T-helper 1 cell treated with Interleukin-12 subunit alpha and Interleukin-12 subunit beta and Interleukin-4 antibody, amounts not matched to agents 30 μg/mL and 1 μg/mL, for 36 hours (primary cell): ENCODE measurements at regions not wholly inside any gene's neighbourhood (a gene's known extent, or its start where the extent isn't known, plus 50 kb on each side); places are given as distances from the start of the nearest gene placed in this dataset.

Experiments
- H3K27ac Mint-ChIP-seq: one replicate; pipeline ENCODE4 v1.8.0; 2021; ENCODE audit warnings: mild to moderate bottlenecking, mixed read lengths
- H3K27me3 Mint-ChIP-seq: one replicate; pipeline ENCODE4 v1.8.0; 2021; ENCODE audit warnings: low read depth, mixed read lengths
- H3K36me3 Mint-ChIP-seq: one replicate; pipeline ENCODE4 v1.8.0; 2021; ENCODE audit warnings: low read depth, mixed read lengths
- H3K4me1 Mint-ChIP-seq: one replicate; pipeline ENCODE4 v1.8.0; 2021; ENCODE audit warnings: low read depth, mixed read lengths
- H3K4me3 Mint-ChIP-seq: one replicate; pipeline ENCODE4 v1.8.0; 2021; ENCODE audit warnings: mild to moderate bottlenecking, moderate library complexity, mixed read lengths
- H3K9me3 Mint-ChIP-seq: one replicate; pipeline ENCODE4 v1.8.0; 2021; ENCODE audit warnings: mixed read lengths

DNA sequence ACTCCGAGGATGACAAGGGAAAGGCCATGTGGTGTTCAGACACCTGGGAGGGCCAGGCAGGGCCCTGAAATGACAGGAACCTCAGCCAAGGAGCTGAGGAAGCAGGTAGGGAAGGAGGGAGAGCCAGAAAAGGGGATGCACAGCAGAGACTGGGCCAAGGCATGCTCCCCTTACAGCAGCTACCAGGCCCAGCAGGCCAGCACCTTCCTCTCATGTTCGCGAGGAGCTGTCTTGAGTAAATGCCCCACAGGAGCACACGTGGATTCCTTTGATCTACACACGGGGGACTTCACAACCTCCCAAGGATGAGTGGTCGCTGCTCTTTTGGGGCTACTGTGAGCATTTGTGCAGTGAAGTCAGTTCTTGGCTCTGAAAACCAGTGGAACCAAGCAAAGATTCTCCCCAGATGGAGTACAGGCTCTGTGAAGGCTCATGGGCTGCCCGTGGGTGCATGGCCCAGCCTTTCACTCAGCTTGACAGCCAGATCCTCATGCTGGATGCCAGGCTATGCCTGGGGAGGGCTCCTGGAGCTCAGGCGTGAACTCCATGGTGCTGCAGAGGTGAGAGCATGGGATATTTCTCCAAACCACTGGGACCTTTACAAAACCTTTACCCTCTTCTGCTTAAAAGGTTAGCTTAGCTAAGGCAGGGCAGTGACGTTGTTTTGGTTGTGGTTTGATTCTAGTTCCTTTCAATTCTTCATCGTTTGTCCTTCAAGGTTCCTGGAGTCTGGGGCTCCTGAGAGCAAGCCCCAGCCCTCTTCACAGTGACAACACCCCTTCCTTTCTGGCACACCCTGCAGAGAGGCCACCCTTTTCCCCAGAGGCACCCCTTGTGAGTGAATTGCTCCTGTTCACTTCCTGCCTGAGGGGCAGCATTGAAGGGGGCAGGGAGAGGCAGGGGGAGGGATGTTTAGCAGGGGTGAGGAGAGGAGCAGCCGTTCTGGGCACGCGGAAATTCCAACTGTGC is 74.2 kb upstream of the ZPBP start:
- H3K27me3 Mint-ChIP-seq = peaks cover 9% of the 10 kb centered on the region
- no peaks in the 10 kb centered on the region for H3K36me3 Mint-ChIP-seq
- H3K27ac Mint-ChIP-seq = peak overlapping the region; percentile 82
- peaks cover 41% of the 10 kb centered on the region for H3K4me1 Mint-ChIP-seq
- H3K9me3 Mint-ChIP-seq = no peaks in the 10 kb centered on the region
- H3K4me3 Mint-ChIP-seq = peak overlapping the region; percentile 34

DNA sequence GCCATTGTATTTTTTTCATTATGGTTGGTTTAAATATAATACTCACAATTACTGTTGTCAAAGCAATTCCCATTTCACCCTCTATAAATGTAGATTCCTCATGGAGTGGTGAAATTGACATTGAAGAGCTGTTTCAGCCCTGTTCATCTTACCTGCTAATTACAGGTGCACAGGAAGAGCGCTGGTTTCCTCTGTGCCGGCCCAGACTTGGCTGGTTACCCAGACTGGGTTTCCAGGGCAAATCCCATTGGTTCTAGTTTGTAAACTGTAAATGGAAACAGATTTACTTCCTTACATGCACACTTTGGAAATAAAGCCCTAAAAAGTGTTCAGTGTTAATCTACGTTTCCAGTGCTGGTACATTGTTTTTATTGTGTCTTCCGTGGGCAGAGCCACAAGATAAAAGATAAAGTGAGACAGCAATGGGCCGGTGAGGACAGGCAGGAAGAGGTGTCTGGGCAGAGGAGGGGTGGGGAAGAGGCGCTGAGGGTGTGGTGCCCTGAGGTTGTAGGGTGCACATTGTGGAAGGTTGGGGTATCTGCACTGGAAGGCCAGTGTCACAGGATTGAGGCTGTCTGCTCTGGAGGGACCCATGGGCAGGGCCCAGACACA is 71.6 kb upstream of the ZPBP start:
- Mint-ChIP-seq H3K4me1 (peaks cover 43% of the 10 kb centered on the region), H3K27me3 (no peaks in the 10 kb centered on the region), H3K27ac (peak overlapping the region; percentile 56), H3K4me3 (peak overlapping the region; percentile 50), H3K36me3 (no peaks in the 10 kb centered on the region), H3K9me3 (no peaks in the 10 kb centered on the region)

DNA sequence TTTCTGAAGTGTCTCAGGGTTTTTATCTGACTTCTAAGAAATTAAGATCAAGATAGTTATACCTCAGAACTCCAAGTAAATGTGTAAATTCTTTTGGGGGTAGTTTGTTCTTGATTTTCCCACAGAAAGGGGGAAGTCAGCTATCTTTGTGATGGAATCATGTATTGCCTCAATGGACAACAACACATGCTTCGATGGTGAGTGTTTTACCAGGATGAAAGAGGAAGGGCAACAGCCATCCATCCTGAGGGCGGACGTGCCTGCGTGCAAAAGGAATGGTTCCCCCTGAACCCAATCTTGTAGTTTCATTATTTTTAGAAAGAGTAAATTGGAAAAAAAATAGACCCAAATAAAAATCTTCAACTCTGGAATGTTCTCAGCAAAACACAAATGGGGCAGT is 67.2 kb upstream of the ZPBP start:
- Mint-ChIP-seq H3K36me3 (no peaks in the 10 kb centered on the region), H3K4me3 (no peak overlapping the region), H3K9me3 (no peaks in the 10 kb centered on the region), H3K27ac (no peak overlapping the region), H3K4me1 (peaks cover 30% of the 10 kb centered on the region), H3K27me3 (no peaks in the 10 kb centered on the region)

DNA sequence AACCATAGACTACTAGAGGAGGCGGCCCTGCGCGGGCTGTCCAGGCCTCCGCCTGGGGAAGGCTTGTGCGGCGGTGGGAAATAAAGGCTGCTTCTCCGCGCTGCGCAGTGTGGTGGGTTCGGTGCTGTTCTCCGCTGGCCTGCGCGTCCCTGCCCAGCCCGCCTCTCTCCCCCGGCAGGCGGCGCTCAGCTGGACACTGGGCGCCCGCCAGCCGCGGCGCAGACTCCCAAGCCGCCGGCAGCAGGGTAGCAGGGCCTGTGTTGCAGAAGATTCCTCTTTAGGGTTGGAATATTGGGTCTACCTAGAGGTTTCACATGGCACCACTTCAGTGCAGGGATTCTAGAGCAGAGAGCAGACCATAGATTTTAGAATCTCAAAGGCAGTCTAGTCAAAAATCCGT is 66.1 kb upstream of the ZPBP start:
- peaks cover 20% of the 10 kb centered on the region for H3K4me1 Mint-ChIP-seq
- no peak overlapping the region for H3K27ac Mint-ChIP-seq
- H3K27me3 Mint-ChIP-seq = no peaks in the 10 kb centered on the region
- no peak overlapping the region for H3K4me3 Mint-ChIP-seq
- no peaks in the 10 kb centered on the region for H3K9me3 Mint-ChIP-seq
- H3K36me3 Mint-ChIP-seq = no peaks in the 10 kb centered on the region

DNA sequence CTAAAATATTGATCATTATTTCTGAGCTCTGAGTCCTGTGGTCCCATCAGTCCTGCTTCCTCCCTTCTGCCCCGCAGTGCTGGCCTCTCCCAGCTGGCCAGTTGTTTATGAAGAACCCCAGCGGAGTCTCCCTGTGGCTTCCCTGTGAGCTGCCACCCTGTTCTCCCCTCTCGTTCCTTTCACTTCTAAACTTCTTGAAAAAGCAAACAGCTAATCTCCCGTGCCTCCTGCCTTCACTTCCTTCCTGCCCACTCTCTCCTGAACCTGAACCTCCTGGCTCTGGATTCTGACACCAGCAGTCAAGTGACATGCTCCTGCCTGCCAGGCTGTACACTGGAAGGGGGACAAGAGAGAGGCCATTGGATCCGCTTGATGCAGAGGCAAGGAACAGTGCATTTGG is 63.7 kb upstream of the ZPBP start:
- no peaks in the 10 kb centered on the region for H3K27me3 Mint-ChIP-seq
- no peaks in the 10 kb centered on the region for H3K9me3 Mint-ChIP-seq
- H3K36me3 Mint-ChIP-seq = no peaks in the 10 kb centered on the region
- peaks cover 16% of the 10 kb centered on the region for H3K4me1 Mint-ChIP-seq
- H3K27ac Mint-ChIP-seq = peak overlapping the region; percentile 60
- peak overlapping the region; percentile 70 for H3K4me3 Mint-ChIP-seq

DNA sequence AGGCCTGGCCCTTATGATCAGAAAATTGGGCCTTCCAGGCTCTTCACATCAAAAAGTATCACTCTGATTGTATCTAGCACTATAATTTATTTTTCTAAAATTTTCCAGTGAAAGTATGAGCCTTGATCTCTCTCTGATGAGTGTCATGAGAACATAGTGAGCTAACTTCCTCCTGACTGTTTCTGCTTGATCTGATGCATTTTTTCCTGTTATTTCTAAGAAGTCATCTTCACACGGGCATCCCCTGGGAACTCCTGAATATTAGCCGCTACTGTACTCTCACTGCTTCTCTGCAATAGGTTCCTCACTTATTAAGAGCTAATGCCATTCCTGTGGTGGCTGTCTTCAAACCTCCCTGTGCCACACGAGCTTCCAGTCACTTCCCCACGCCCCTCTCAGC is 63.1 kb upstream of the ZPBP start:
- peak overlapping the region; percentile 70 for H3K4me3 Mint-ChIP-seq
- peak overlapping the region; percentile 60 for H3K27ac Mint-ChIP-seq
- no peaks in the 10 kb centered on the region for H3K36me3 Mint-ChIP-seq
- H3K4me1 Mint-ChIP-seq = peaks cover 16% of the 10 kb centered on the region
- H3K27me3 Mint-ChIP-seq = no peaks in the 10 kb centered on the region
- no peaks in the 10 kb centered on the region for H3K9me3 Mint-ChIP-seq

DNA sequence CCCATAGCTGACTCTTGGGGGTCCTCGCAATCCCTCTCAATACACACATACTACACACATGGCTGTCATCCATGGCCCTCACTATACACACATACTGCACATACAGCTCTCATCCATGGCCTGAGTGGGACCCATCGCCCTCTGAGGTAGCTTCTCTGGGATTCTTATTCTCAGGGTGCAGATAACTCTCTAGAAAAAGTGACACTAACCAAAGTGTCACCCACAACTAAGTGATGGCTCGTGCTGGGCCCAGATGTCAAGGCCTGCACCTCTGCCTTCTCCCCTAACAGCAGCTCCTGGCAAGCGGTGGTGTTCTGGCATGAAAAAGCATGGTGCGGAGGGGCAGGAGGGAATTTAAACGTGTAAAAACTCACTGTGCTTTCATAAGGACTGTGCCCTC is 62.7 kb upstream of the ZPBP start:
- no peak overlapping the region for H3K4me3 Mint-ChIP-seq
- no peaks in the 10 kb centered on the region for H3K27me3 Mint-ChIP-seq

DNA sequence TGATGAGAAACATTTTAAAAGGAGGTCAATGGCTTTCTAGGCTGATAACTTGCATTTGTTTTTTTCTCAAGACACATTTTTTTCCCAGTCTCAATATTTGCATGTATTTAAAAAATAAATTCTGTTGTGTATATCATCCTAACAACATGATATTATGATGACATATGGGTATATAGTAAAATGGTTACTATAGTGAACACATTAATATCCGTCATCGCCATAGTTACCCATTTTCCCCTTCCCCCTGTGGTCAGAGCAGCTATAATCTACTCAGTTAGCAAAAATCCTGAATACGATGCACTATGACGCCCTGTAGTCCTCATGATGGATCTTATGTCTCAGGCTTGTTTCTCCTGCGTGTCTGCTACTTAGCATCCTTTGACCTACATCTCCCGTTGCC is 60.9 kb upstream of the ZPBP start:
- Mint-ChIP-seq H3K27me3 (no peaks in the 10 kb centered on the region), H3K36me3 (no peaks in the 10 kb centered on the region), H3K4me3 (no peak overlapping the region), H3K4me1 (peaks cover 22% of the 10 kb centered on the region), H3K9me3 (no peaks in the 10 kb centered on the region), H3K27ac (no peak overlapping the region)

More for the DNA sequence above, 62.7 kb upstream of the ZPBP start:
- no peaks in the 10 kb centered on the region for H3K36me3 Mint-ChIP-seq
- H3K9me3 Mint-ChIP-seq = no peaks in the 10 kb centered on the region
- peaks cover 16% of the 10 kb centered on the region for H3K4me1 Mint-ChIP-seq
- H3K27ac Mint-ChIP-seq = no peak overlapping the region

DNA sequence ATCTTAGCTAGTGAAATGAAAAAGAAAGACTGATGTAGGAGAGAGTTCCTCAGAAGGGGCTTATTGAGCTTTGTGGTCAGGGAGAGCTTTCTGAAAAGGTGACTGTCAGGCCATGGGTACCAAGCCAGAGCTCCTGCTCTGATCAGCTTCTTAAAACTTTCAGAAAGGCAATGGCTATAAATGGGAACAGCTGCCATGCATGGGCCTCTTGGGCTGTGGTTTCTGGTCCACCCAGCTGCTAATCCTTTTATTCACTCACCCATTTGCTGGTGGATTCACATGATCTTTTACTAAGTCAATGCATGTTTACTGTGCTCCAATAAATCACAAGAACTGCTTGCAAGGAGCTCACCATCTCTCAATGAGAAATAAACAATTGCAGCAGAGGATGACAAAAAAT is 60.1 kb upstream of the ZPBP start:
- peaks cover 27% of the 10 kb centered on the region for H3K4me1 Mint-ChIP-seq
- H3K27ac Mint-ChIP-seq = no peak overlapping the region
- H3K27me3 Mint-ChIP-seq = no peaks in the 10 kb centered on the region
- H3K9me3 Mint-ChIP-seq = no peaks in the 10 kb centered on the region
- H3K4me3 Mint-ChIP-seq = no peak overlapping the region
- no peaks in the 10 kb centered on the region for H3K36me3 Mint-ChIP-seq

DNA sequence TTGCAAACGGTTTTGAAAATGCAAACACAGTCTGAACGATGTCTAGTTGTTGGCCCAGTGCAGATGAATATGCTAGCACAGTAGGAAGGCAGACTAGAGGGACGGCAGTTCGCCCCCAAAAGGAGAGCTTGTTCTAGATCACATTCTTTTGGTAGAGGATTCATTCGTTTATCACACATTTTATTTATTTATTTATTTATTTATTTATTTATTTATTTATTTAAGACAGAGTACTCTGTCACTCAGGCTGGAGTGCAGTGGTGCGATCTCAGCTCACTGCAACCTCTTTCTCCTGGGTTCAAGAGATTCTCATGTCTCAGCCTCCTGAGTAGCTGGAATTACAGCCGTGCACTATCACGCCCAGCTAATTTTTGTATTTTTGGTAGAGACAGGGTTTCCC is 59.4 kb upstream of the ZPBP start:
- H3K4me3 Mint-ChIP-seq = no peak overlapping the region
- peaks cover 33% of the 10 kb centered on the region for H3K4me1 Mint-ChIP-seq
- no peaks in the 10 kb centered on the region for H3K27me3 Mint-ChIP-seq
- H3K9me3 Mint-ChIP-seq = no peaks in the 10 kb centered on the region
- no peak overlapping the region for H3K27ac Mint-ChIP-seq
- H3K36me3 Mint-ChIP-seq = no peaks in the 10 kb centered on the region

DNA sequence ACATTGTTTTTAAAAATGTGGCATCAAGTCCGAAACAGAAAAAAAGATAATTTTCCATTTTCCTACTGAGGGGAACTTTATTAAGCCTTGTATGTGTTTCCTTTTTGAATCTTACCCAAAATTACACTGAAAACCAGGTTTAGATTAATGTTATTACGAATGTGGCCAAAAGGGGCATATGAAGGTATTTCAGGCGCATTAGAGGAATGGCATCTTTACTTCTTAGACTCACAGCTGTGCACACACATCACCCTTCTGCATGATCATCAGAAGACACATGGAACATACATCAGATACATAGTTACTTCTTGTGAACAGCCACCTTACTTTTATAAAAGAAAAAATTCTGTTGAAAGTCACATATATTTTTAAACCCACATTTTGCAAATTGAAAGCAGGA is 58.6 kb upstream of the ZPBP start:
- no peak overlapping the region for H3K4me3 Mint-ChIP-seq
- H3K36me3 Mint-ChIP-seq = no peaks in the 10 kb centered on the region
- no peaks in the 10 kb centered on the region for H3K27me3 Mint-ChIP-seq
- H3K9me3 Mint-ChIP-seq = no peaks in the 10 kb centered on the region
- H3K27ac Mint-ChIP-seq = no peak overlapping the region
- peaks cover 34% of the 10 kb centered on the region for H3K4me1 Mint-ChIP-seq

DNA sequence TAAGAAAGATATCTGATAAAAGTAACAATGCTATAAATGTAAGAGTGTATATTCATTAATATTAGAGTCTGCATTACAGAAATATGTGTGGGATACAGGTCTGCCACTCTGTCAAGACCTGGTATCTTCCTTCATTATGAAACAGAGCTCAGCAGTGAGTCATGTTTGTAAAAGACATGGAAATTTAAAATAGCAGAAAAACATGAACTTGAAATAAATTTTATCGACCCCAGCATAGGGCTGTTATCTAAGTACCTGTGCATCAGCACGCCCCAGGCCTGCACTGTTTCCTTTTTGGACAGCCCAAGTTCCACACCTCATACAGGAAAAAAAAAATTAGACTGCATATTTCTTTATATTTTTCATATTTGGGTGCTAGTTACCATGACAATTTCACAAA is 58.0 kb upstream of the ZPBP start:
- Mint-ChIP-seq H3K4me1 (peaks cover 35% of the 10 kb centered on the region), H3K36me3 (no peaks in the 10 kb centered on the region), H3K9me3 (no peaks in the 10 kb centered on the region), H3K27me3 (no peaks in the 10 kb centered on the region), H3K27ac (no peak overlapping the region), H3K4me3 (no peak overlapping the region)

DNA sequence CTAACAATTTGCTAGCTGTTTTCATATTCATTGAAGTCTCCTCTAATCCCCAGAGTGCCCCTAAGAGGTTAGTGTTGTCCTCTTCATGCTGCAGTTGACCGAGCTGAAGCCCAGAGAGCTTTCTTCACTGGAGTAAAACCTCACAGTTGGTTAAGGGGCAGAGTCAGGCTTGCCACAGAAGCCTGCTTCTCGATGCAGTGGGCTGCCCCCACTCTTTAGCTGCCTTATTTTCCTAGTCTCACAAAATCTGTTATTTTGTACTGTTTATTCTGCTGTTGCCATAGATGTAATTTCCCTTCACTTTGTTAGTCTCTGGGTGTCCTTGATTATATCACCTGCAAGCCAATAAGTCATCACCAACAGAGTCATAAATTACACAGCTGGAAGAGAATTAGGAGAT is 56.3 kb upstream of the ZPBP start:
- H3K27ac Mint-ChIP-seq = peak overlapping the region; percentile 53
- H3K4me1 Mint-ChIP-seq = peaks cover 43% of the 10 kb centered on the region

DNA sequence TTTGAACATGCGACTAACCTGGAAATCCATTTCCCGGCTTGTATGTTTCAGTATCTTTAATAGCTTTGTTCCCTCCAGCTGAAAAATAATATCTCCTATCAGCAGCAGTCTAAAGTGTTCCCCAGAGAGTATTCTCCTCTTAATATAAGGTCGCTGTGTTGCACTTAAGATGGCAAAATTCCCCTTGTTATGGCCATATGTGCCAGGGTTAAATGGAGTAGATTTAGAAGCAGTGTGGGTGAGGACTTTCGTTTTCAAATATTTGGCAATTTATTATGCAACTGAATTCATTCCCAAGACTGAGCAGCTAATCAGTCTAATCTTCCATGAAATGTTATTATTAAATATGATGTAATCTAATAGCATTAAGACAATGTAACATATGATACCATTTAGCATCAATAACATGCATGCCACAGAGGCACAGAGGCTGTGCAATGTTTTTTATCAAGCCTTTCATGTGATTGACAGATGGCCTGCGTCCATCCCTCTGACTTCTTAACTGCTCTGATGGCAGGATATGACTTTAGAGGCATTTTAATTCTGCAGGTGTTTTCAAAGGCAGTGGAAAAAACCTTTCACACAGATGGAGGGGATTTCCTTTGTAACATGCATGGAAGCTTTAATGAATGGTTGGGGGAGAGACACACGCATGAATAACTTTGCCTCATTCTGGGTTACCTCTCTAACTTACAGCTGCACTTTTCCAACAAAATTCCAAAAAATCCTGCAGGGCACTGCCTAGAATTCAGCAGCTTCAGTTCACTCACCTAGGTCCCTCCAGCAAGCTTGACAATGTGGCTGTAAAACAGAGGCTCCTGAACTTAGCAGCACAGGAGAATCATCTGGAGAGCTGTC is 55.1 kb upstream of the ZPBP start:
- Mint-ChIP-seq H3K27me3 (no peaks in the 10 kb centered on the region), H3K36me3 (no peaks in the 10 kb centered on the region), H3K4me1 (peaks cover 45% of the 10 kb centered on the region), H3K27ac (peak overlapping the region; percentile 43), H3K4me3 (no peak overlapping the region), H3K9me3 (no peaks in the 10 kb centered on the region)

More for the DNA sequence above, 56.3 kb upstream of the ZPBP start:
- no peaks in the 10 kb centered on the region for H3K9me3 Mint-ChIP-seq
- no peaks in the 10 kb centered on the region for H3K27me3 Mint-ChIP-seq
- no peaks in the 10 kb centered on the region for H3K36me3 Mint-ChIP-seq
- no peak overlapping the region for H3K4me3 Mint-ChIP-seq
